ENCODE measurements at regions not wholly inside any gene's neighbourhood (a gene's known extent, or its start where the extent isn't known, plus 50 kb on each side); places are given as distances from the start of the nearest gene placed in this dataset.

GRCh38 chr5:107169867-107170266 lies 500.9 kb downstream of the EFNA5 start:
- Histone ChIP-seq H3K4me2 (ENCODE audit: low read length) (no peak overlapping the region), H3K4me3 (ENCODE audit: low read length) (no peak overlapping the region), H3K36me3 (replicated peaks; ENCODE audit: low read depth, low read length) (no peaks in the 10 kb centered on the region), H3K27ac (ENCODE audit: low read length) (no peak overlapping the region), H4K20me1 (ENCODE audit: insufficient read depth, low read length) (no peaks in the 10 kb centered on the region), H3K4me1 (ENCODE audit: low read length) (no peaks in the 10 kb centered on the region), H3K9me3 (ENCODE audit: insufficient read depth, low read length) (0 out of 2 replicates have a peak, but pooled peaks cover 5% of the 10 kb centered on the region), H3K9ac (ENCODE audit: low read length) (no peak overlapping the region), H3K27me3 (ENCODE audit: low read depth, low read length) (no peaks in the 10 kb centered on the region), H3K79me2 (ENCODE audit: low read length) (no peaks in the 10 kb centered on the region), H2AFZ (ENCODE audit: low read depth, low read length) (no peak overlapping the region)
- TF ChIP-seq EZH2phosphoT487 (IDR thresholded peaks at IDR 0.05; ENCODE audit: low read depth) (no peak), CTCF (IDR thresholded peaks at IDR 0.05; ENCODE audit: low read depth, low read length) (no peak)

- H2AFZ ChIP-seq (ENCODE audit: low read depth, low read length): no peak overlapping the region
- H3K4me2 ChIP-seq (ENCODE audit: low read length): no peak overlapping the region
- 0 out of 2 replicates have a peak, but pooled peaks cover 5% of the 10 kb centered on the region for H3K9me3 ChIP-seq (ENCODE audit: insufficient read depth, low read length)
- H4K20me1 ChIP-seq (ENCODE audit: insufficient read depth, low read length): no peaks in the 10 kb centered on the region
- H3K4me3 ChIP-seq (ENCODE audit: low read length): no peak overlapping the region
- H3K27ac ChIP-seq (ENCODE audit: low read length): no peak overlapping the region
- H3K79me2 ChIP-seq (ENCODE audit: low read length): no peaks in the 10 kb centered on the region
- TF ChIP-seq CTCF (IDR thresholded peaks at IDR 0.05; ENCODE audit: low read depth, low read length): no peak
- TF ChIP-seq EZH2phosphoT487 (IDR thresholded peaks at IDR 0.05; ENCODE audit: low read depth): no peak
- no peak overlapping the region for H3K9ac ChIP-seq (ENCODE audit: low read length)
- H3K4me1 ChIP-seq (ENCODE audit: low read length): no peaks in the 10 kb centered on the region
- no peaks in the 10 kb centered on the region for H3K36me3 ChIP-seq (replicated peaks; ENCODE audit: low read depth, low read length)
- H3K27me3 ChIP-seq (ENCODE audit: low read depth, low read length): no peaks in the 10 kb centered on the region
Measured at GRCh38 chr5:107168848-107169752, 501.6 kb downstream of the EFNA5 start.

- no peak for TF ChIP-seq EZH2phosphoT487 (IDR thresholded peaks at IDR 0.05; ENCODE audit: low read depth)
- no peak for TF ChIP-seq CTCF (IDR thresholded peaks at IDR 0.05; ENCODE audit: low read depth, low read length)
- no peaks in the 10 kb centered on the region for H3K4me1 ChIP-seq (ENCODE audit: low read length)
- H3K4me3 ChIP-seq (ENCODE audit: low read length): no peak overlapping the region
- no peaks in the 10 kb centered on the region for H3K36me3 ChIP-seq (replicated peaks; ENCODE audit: low read depth, low read length)
- 0 out of 2 replicates have a peak, but pooled peaks cover 5% of the 10 kb centered on the region for H3K9me3 ChIP-seq (ENCODE audit: insufficient read depth, low read length)
- no peak overlapping the region for H3K4me2 ChIP-seq (ENCODE audit: low read length)
- no peaks in the 10 kb centered on the region for H3K27me3 ChIP-seq (ENCODE audit: low read depth, low read length)
- no peak overlapping the region for H3K9ac ChIP-seq (ENCODE audit: low read length)
- no peaks in the 10 kb centered on the region for H3K79me2 ChIP-seq (ENCODE audit: low read length)
- no peaks in the 10 kb centered on the region for H4K20me1 ChIP-seq (ENCODE audit: insufficient read depth, low read length)
- no peak overlapping the region for H3K27ac ChIP-seq (ENCODE audit: low read length)
- no peak overlapping the region for H2AFZ ChIP-seq (ENCODE audit: low read depth, low read length)
Measured at GRCh38 chr5:107168086-107168485, 502.7 kb downstream of the EFNA5 start.

GRCh38 chr5:107165296-107165695 lies 505.4 kb downstream of the EFNA5 start:
- Histone ChIP-seq H2AFZ (ENCODE audit: low read depth, low read length) (no peak overlapping the region), H3K9me3 (ENCODE audit: insufficient read depth, low read length) (0 out of 2 replicates have a peak, but pooled peaks cover 3% of the 10 kb centered on the region), H3K4me2 (ENCODE audit: low read length) (no peak overlapping the region), H3K27me3 (ENCODE audit: low read depth, low read length) (no peaks in the 10 kb centered on the region), H3K4me1 (ENCODE audit: low read length) (no peaks in the 10 kb centered on the region), H3K27ac (ENCODE audit: low read length) (no peak overlapping the region), H4K20me1 (ENCODE audit: insufficient read depth, low read length) (no peaks in the 10 kb centered on the region), H3K4me3 (ENCODE audit: low read length) (no peak overlapping the region), H3K9ac (ENCODE audit: low read length) (no peak overlapping the region), H3K79me2 (ENCODE audit: low read length) (no peaks in the 10 kb centered on the region), H3K36me3 (replicated peaks; ENCODE audit: low read depth, low read length) (no peaks in the 10 kb centered on the region)
- no peak for TF ChIP-seq CTCF (IDR thresholded peaks at IDR 0.05; ENCODE audit: low read depth, low read length)
- no peak for TF ChIP-seq EZH2phosphoT487 (IDR thresholded peaks at IDR 0.05; ENCODE audit: low read depth)
